Neural progenitor cell (in vitro differentiated cells): ENCODE measurements at regions not wholly inside any gene's neighbourhood (a gene's known extent, or its start where the extent isn't known, plus 50 kb on each side); places are given as distances from the start of the nearest gene placed in this dataset.

ENCODE experiments used
- CTCF ChIP-seq: fragments of 200-600 bp; sonication (generic); IDR thresholded peaks from 2 replicates; pipeline ENCODE4 v1.5.1; 2017; ENCODE audit warnings: antibody characterized with exemption, mild to moderate bottlenecking
- EZH2phosphoT487 ChIP-seq: fragments of 200-600 bp; sonication (generic); IDR thresholded peaks from 2 replicates; pipeline ENCODE4 v1.6.1; 2017; ENCODE audit warnings: antibody characterized with exemption

- no peak for TF ChIP-seq CTCF
- TF ChIP-seq EZH2phosphoT487 = no peak
These were observed 218.3 kb upstream of the CRY1 start for GRCh38 chr12:107311682-107312081.
